ENCODE measurements at regions not wholly inside any gene's neighbourhood (a gene's known extent, or its start where the extent isn't known, plus 50 kb on each side); places are given as distances from the start of the nearest gene placed in this dataset.

GRCh38 chr13:61187471-61187870 lies 228.2 kb downstream of the PCDH20 start:
- Histone ChIP-seq H3K4me3 (no peak overlapping the region), H3K4me1 (no peaks in the 10 kb centered on the region), H3K9me3 (no peaks in the 10 kb centered on the region), H3K27me3 (no peaks in the 10 kb centered on the region), H3K27ac (no peak overlapping the region), H3K36me3 (no peaks in the 10 kb centered on the region)
- intact Hi-C loops (cut with DNase I), result no loop called here
- DNase-seq, result no peak
- 73 to 82% (median 77%) methylated on average over 4 of the region's 4 CpGs for WGBS, 4 donors
- ATAC-seq, result no peak
- no peak for TF ChIP-seq CTCF (IDR thresholded peaks at IDR 0.05)

GRCh38 chr13:61183670-61184069 lies 232.0 kb downstream of the PCDH20 start:
- Histone ChIP-seq H3K4me3 (no peak overlapping the region), H3K9me3 (no peaks in the 10 kb centered on the region), H3K4me1 (no peaks in the 10 kb centered on the region), H3K27ac (no peak overlapping the region), H3K27me3 (no peaks in the 10 kb centered on the region), H3K36me3 (no peaks in the 10 kb centered on the region)
- TF ChIP-seq POLR2A (IDR thresholded peaks at IDR 0.05), result no peak
- TF ChIP-seq CTCF (IDR thresholded peaks at IDR 0.05), result no peak
- intact Hi-C loops (cut with DNase I), result no loop called here
- DNase-seq, result no peak
- WGBS, 4 donors, result 40 to 64% (median 51%) methylated on average over 1 of the region's 1 CpG
- ATAC-seq, result no peak

GRCh38 chr13:61180234-61180633 lies 235.4 kb downstream of the PCDH20 start:
- no peak for TF ChIP-seq CTCF (IDR thresholded peaks at IDR 0.05)
- no peak for TF ChIP-seq POLR2A (IDR thresholded peaks at IDR 0.05)
- intact Hi-C loops (cut with DNase I), result no loop called here
- Histone ChIP-seq H3K36me3 (no peaks in the 10 kb centered on the region), H3K27ac (no peak overlapping the region), H3K9me3 (peaks cover 0 to 7% (median 0%) of the 10 kb centered on the region in 12 donors), H3K27me3 (no peaks in the 10 kb centered on the region), H3K4me3 (no peak overlapping the region), H3K4me1 (no peaks in the 10 kb centered on the region)
- 38 to 49% (median 46%) methylated on average over 4 of the region's 4 CpGs for WGBS, 4 donors
- DNase-seq, result no peak
- ATAC-seq, result peak in 1 of 4 donors; percentile 39

- H3K27ac ChIP-seq, result no peak overlapping the region
- no peak overlapping the region for H3K4me3 ChIP-seq
- no peaks in the 10 kb centered on the region for H3K4me1 ChIP-seq
- no peaks in the 10 kb centered on the region for H3K36me3 ChIP-seq
- intact Hi-C loops (cut with DNase I), result no loop called here
- peaks cover 0 to 12% (median 0%) of the 10 kb centered on the region in 12 donors for H3K9me3 ChIP-seq
- H3K27me3 ChIP-seq, result no peaks in the 10 kb centered on the region
- 70 to 83% (median 75%) methylated on average over 2 of the region's 2 CpGs for WGBS, 4 donors
- ATAC-seq (no peak), DNase-seq (no peak)
- TF ChIP-seq CTCF (IDR thresholded peaks at IDR 0.05), result no peak
- no peak for TF ChIP-seq POLR2A (IDR thresholded peaks at IDR 0.05)
Observed at GRCh38 chr13:61179741-61180140, 235.9 kb downstream of the PCDH20 start.

Data from heart left ventricle (tissue), 16 donors.